OCI-M2 (cell line): ENCODE measurements at regions not wholly inside any gene's neighbourhood (a gene's known extent, or its start where the extent isn't known, plus 50 kb on each side); places are given as distances from the start of the nearest gene placed in this dataset.

ENCODE experiments used
- DNase-seq: peaks from one replicate; lab custom pipeline; 2025; ENCODE audit not compliant: unreplicated experiment; lab: John Stamatoyannopoulos, UW

GRCh38 chr21:27139526-27139925, 172.6 kb upstream of the ADAMTS5 start:
- no peak for DNase-seq

GRCh38 chr21:27134516-27134915, 167.6 kb upstream of the ADAMTS5 start:
- DNase-seq, result no peak

GRCh38 chr21:27132266-27132665, 165.4 kb upstream of the ADAMTS5 start:
- DNase-seq, result no peak

DNA sequence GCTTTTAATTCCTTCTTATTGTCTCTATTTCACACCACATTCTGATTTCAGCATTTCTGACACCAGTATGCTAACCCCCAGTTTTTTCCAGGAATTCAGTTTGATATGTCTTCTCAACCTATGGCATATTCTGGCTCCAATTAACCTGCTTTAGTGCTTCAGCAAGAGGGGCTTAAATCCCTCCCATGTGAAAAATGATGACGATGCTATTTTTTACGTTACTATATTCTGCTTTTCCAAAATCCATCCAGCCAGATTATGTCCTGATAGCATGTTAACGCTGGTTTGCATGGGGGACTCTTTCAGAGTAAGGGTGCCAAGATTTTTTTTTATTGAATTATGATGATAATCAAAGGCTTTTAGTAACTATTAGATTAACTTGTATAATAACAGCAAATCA, 163.3 kb upstream of the ADAMTS5 start:
- DNase-seq, result no peak

DNA sequence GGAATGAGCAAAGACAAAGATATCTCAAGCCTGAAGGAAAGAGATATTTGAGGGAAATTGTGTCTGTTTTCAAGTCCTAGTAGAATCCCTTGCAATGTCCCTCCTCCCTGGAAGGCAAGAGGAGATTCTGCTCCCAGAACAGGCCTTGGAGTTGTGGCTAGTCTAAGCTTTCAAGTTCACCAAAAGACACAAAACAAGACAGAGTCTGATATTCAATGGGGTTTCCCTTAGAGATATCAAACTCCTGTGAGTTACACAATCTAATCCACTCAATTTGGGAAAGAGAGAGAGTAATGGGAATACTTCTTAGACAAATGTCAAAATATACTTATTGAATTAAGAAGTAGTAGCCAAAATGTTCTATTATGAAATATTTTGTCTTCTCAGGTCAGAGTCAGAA, 162.8 kb upstream of the ADAMTS5 start:
- DNase-seq, result no peak

DNA sequence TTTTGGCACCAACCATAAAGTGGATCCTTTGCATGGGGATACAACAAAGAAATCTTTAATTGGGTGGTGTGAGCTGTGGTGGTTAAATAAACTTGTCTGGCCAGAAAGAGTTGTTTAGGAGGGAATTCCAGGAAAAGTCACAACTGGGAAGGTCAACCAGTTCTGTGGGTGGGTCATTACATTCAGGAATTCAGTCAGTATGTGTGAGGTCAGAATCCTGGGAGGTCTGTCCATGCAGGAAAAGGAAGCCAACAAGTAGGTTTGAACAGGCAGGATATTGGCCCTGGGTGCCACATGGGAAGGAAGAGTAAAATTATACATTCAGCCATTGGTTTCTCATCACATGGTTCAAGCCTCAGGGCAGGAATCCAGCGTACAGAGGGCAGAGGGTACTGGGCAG, 162.3 kb upstream of the ADAMTS5 start:
- DNase-seq, result no peak

DNA sequence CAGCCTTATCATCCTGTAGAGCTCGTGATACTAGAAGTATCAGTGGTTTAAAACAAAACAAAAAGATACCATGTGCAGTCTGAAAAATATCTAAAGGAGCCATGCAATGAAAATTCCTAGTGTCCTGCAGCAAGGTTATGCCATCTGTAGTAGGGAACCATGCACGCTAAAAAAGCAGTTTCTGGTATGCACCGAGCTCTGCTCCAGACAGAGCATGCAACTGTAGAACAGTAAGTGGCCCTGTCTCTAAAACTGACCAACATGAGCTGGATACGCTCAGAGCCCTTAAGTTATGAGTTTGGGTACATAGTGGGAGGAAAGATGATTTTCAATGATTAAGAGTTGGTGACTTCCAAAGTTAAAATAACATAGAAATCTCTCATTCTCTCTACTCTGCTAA, 159.3 kb upstream of the ADAMTS5 start:
- no peak for DNase-seq

DNA sequence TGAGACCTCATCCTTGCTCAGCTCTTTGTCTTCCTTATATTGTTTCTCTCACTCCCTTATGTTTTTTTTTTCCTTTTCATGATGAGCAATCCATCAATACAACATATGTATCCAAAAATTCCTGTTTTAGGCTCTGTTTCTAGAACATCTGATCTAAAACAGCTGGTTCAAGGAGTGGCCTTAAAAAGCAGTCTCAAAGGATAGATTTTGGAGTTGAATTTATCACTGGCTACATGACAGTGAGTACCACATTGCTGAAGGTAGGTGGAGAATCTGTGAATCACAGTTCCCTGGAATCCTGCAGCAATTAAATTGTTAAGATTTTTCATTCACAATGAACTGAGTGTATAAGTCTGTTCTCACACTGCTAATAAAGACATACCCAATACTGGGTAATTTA, 155.8 kb upstream of the ADAMTS5 start:
- no peak for DNase-seq

DNA sequence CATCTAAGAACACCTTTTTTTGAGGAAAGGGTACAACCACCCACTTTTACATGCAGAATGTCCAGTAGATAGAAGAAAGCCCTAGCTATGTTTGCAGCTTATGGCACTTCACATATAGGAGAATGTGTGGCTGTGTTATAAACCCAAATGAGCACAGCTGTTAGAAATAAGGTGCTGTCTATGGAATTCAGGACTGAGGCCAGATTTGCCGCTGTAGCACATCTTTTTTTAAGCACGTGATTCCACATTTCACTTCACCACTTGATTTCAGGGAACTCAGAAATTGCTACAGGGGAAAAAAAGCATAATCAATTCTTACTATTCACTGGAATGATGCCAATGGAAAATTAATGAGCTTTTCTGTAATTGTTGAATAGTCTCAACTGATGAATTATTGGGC, 147.2 kb upstream of the ADAMTS5 start:
- DNase-seq, result no peak

- DNase-seq, result no peak
Measured at GRCh38 chr21:27112186-27112585, 145.3 kb upstream of the ADAMTS5 start.

DNA sequence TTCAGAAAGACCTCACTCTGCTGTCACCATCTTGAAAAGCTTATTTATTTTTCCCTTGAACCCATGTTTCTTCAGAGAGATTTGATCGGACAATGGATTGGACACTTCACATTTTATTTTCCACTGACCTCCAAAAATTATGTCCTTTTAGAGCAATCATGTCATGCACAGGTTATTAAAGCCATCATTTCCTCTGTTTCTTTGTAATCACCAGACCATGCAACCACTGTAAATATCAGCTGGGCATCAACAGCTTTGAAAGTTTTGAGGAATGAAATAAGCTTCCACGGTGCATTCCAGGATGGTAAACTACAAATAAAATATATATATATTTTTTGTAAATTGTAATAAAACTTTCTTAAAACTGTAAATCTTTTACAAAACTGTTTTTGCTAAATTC, 144.1 kb upstream of the ADAMTS5 start:
- DNase-seq, result no peak

- no peak for DNase-seq
Measured at GRCh38 chr21:27108701-27109100, 141.8 kb upstream of the ADAMTS5 start.

DNA sequence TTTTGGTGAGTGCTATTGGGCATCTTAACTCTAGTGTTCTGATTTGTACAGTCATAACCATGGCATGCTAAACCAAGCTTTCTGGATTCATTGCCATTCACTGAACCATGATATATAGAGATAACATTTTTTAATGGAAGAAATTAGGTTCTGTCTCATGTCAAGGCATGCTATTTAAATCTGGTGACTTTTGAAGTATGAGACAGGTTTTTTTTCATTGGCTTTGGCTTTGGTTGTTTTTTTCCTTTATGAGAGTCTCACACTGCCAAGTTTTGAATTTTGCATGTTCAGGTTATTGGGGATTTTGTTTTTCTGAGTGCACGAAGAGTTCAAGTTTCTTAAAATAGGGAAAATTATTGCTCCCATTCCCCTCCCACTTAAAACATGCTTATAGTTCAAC, 141.3 kb upstream of the ADAMTS5 start:
- no peak for DNase-seq

GRCh38 chr21:27104846-27105431, 138.1 kb upstream of the ADAMTS5 start:
- no peak for DNase-seq

DNA sequence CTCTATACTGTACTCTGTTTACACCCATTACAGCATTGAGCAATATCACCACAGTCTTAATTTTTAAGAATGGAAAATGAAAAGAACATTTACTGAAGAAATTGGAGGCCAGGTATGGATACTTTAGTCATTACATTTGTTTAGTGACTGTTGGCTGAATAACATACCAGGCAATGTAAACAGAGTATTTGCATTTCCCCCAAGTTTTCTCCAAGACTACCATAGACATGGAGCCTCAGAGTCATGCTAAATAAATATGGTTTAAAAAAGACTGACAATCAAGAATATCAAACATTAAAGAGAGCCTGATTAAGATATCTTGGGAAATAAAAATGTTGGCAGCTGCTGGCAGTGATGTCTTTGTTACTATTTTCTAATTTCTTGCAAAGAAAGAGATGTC, 136.9 kb upstream of the ADAMTS5 start:
- DNase-seq, result no peak

GRCh38 chr21:27101523-27101922, 134.6 kb upstream of the ADAMTS5 start:
- no peak for DNase-seq

- DNase-seq, result no peak
Measured at GRCh38 chr21:27094184-27094948, 127.5 kb upstream of the ADAMTS5 start.

GRCh38 chr21:27086630-27087029, 119.7 kb upstream of the ADAMTS5 start:
- no peak for DNase-seq

DNA sequence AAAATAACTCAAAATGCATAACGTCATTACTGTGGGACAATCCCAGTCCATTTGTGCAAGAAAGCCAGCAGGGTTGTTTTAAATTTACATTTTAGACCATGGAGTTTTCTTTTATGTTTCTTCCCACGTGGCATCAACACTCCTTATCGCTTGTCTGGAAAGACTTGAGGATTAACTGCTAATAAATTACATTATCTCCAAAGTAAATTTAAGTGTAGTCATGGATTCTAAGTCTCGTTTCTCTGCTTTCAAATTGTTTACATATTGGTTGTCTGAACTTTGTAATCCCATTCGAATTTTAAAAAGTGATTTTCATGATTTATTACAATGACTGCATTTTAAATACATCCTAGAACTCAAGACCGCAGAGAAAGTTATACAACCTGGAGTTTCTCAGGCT, 119.3 kb upstream of the ADAMTS5 start:
- DNase-seq, result no peak

- DNase-seq, result no peak
Measured at GRCh38 chr21:27085387-27085786, 118.5 kb upstream of the ADAMTS5 start.

- no peak for DNase-seq
Measured at GRCh38 chr21:27083144-27083543, 116.3 kb upstream of the ADAMTS5 start.

DNA sequence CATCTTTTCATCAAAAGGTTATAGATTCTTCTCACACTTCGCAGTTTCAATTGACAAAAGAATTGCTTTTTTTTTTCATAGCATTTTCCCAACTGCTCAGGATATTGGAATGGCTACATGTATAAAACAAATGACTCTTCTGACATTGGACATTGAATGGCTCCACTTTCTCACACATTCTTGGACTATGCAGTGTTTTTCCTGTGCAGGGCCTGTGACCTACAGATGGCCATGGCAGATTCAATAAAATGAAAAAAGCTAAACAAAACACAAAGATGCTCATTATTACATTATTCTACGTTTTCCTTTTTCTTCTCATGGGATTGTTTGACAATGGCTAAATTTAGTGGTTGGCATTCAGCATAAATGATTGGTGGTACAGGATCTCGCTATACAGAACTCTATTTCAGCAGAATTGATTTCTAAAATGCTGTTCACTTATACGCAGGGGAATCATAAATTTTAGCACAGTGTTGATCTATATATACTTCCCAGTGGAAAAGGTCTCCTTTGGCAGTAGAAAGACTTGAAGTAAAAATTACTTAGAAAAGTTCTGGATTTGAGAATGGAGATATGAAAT, 115.6 kb upstream of the ADAMTS5 start:
- DNase-seq, result no peak
